H9 (cell line): ENCODE measurements at regions not wholly inside any gene's neighbourhood (a gene's known extent, or its start where the extent isn't known, plus 50 kb on each side); places are given as distances from the start of the nearest gene placed in this dataset.
A peak's percentile ranks its signal among the peaks of the same experiment; 100 is the strongest.

Experiments used
- DNase-seq: peaks from one replicate; pipeline ENCODE4 v3.0.0-alpha.2; 2017
- H2AFZ ChIP-seq: one replicate; pipeline ENCODE4 v1.6.1; 2013; ENCODE audit warnings: mild to moderate bottlenecking, low read length, control low read depth, moderate library complexity
- H2AK5ac ChIP-seq: 2 replicates; pipeline ENCODE4 v1.6.1; 2013; ENCODE audit warnings: low read length, control low read depth, mixed read lengths; ENCODE audit not compliant: insufficient read length
- H2BK120ac ChIP-seq: one replicate; pipeline ENCODE4 v1.6.1; 2013; ENCODE audit warnings: low read depth, mild to moderate bottlenecking, low read length, control low read depth, inconsistent platforms; ENCODE audit not compliant: poor library complexity, severe bottlenecking
- H2BK12ac ChIP-seq: 2 replicates; pipeline ENCODE4 v1.6.1; 2013; ENCODE audit warnings: low read length, control low read depth, mixed read lengths, low read depth; ENCODE audit not compliant: insufficient read length
- H2BK15ac ChIP-seq: 2 replicates; pipeline ENCODE4 v1.6.1; 2013; ENCODE audit warnings: low read depth, low read length, control low read depth
- H2BK20ac ChIP-seq: one replicate; pipeline ENCODE4 v1.6.1; 2013; ENCODE audit warnings: low read depth, mild to moderate bottlenecking, low read length, control low read depth, inconsistent platforms; ENCODE audit not compliant: poor library complexity, severe bottlenecking
- H2BK5ac ChIP-seq: 2 replicates; pipeline ENCODE4 v1.6.1; 2013; ENCODE audit warnings: low read length, control low read depth, mixed read lengths; ENCODE audit not compliant: insufficient read length
- H3K14ac ChIP-seq: 2 replicates; pipeline ENCODE4 v1.6.1; 2013; ENCODE audit warnings: low read length, control low read depth; ENCODE audit not compliant: insufficient read depth
- H3K18ac ChIP-seq: 2 replicates; pipeline ENCODE4 v1.6.1; 2013; ENCODE audit warnings: low read depth, mild to moderate bottlenecking, mixed read lengths, low read length, control low read depth; ENCODE audit not compliant: insufficient read length
- H3K23ac ChIP-seq: 2 replicates; pipeline ENCODE4 v1.6.1; 2013; ENCODE audit warnings: low read length, control low read depth, mixed read lengths, low read depth; ENCODE audit not compliant: insufficient read length
- H3K23me2 ChIP-seq: 2 replicates; pipeline ENCODE4 v1.6.1; 2013; ENCODE audit warnings: low read depth, mild to moderate bottlenecking, mixed read lengths, low read length, control low read depth; ENCODE audit not compliant: insufficient read length, poor library complexity, severe bottlenecking
- H3K27ac ChIP-seq: 2 replicates; pipeline ENCODE4 v1.5.1; 2013; ENCODE audit warnings: low read length, control low read depth, mixed read lengths, low read depth; ENCODE audit not compliant: insufficient read length
- H3K27me3 ChIP-seq: 2 replicates; pipeline ENCODE4 v1.6.1; 2013; ENCODE audit warnings: low read length, control low read depth, inconsistent platforms; ENCODE audit not compliant: insufficient read depth
- H3K4ac ChIP-seq: 2 replicates; pipeline ENCODE4 v1.6.1; 2013; ENCODE audit warnings: low read depth, mild to moderate bottlenecking, control low read depth, inconsistent platforms, low read length, moderate library complexity
- H3K4me1 ChIP-seq: 2 replicates; pipeline ENCODE4 v1.6.1; 2013; ENCODE audit warnings: low read length, control low read depth, inconsistent platforms; ENCODE audit not compliant: insufficient read depth
- H3K4me2 ChIP-seq: 2 replicates; pipeline ENCODE4 v1.6.1; 2013; ENCODE audit warnings: low read length, control low read depth, mixed read lengths; ENCODE audit not compliant: insufficient read length, insufficient read depth
- H3K56ac ChIP-seq: 2 replicates; pipeline ENCODE4 v1.6.1; 2013; ENCODE audit warnings: low read depth, mild to moderate bottlenecking, mixed read lengths, low read length, control low read depth; ENCODE audit not compliant: insufficient read length
- H3K79me1 ChIP-seq: 2 replicates; pipeline ENCODE4 v1.6.1; 2013; ENCODE audit warnings: low read depth, mild to moderate bottlenecking, moderate library complexity, low read length, control low read depth, inconsistent platforms; ENCODE audit not compliant: insufficient read depth, poor library complexity, severe bottlenecking
- H3K79me2 ChIP-seq: 2 replicates; pipeline ENCODE4 v1.6.1; 2013; ENCODE audit warnings: low read length, control low read depth, inconsistent platforms; ENCODE audit not compliant: insufficient read depth
- H3K9ac ChIP-seq: 2 replicates; pipeline ENCODE4 v1.6.1; 2013; ENCODE audit warnings: low read length, control low read depth, mixed read lengths; ENCODE audit not compliant: insufficient read length; ENCODE audit errors: extremely low read depth
- H3K9me3 ChIP-seq: one replicate; pipeline ENCODE4 v1.6.1; 2013; ENCODE audit warnings: low read depth, low read length, inconsistent platforms; ENCODE audit not compliant: control insufficient read depth
- H3T11ph ChIP-seq: one replicate; pipeline ENCODE4 v1.6.1; 2013; ENCODE audit warnings: mild to moderate bottlenecking, low read length, control low read depth, inconsistent platforms
- H4K20me1 ChIP-seq: one replicate; pipeline ENCODE4 v1.6.1; 2013; ENCODE audit not compliant: control insufficient read depth, insufficient read length, insufficient read depth
- H4K5ac ChIP-seq: 2 replicates; pipeline ENCODE4 v1.6.1; 2013; ENCODE audit warnings: low read depth, mild to moderate bottlenecking, mixed read lengths, low read length, control low read depth; ENCODE audit not compliant: insufficient read length
- H4K8ac ChIP-seq: replicated peaks from 2 replicates; pipeline ENCODE4 v1.6.1; 2013; ENCODE audit warnings: low read length, control low read depth, mixed read lengths, low read depth; ENCODE audit not compliant: insufficient read length
- H4K91ac ChIP-seq: 2 replicates; pipeline ENCODE4 v1.6.1; 2013; ENCODE audit warnings: low read depth, mild to moderate bottlenecking, moderate library complexity, mixed read lengths, low read length, control low read depth; ENCODE audit not compliant: insufficient read length
- H3K27ac Mint-ChIP-seq, 3 experiments: 2 replicates in 2 of 3; 3 replicates in 1 of 3; pipeline ENCODE4 v1.8.0; 2020 to 2021; ENCODE audit warnings: mixed read lengths in 3 of 3, mild to moderate bottlenecking in 1 of 3, moderate library complexity in 1 of 3
- H3K27me3 Mint-ChIP-seq: 2 replicates; pipeline ENCODE4 v1.8.0; 2021; ENCODE audit warnings: low read depth, mild to moderate bottlenecking, moderate library complexity, mixed read lengths
- H3K36me3 Mint-ChIP-seq, 3 experiments: 2 replicates in 2 of 3; 3 replicates in 1 of 3; pipeline ENCODE4 v1.8.0; 2020 to 2021; ENCODE audit warnings: low read depth in 3 of 3, mixed read lengths in 3 of 3; ENCODE audit not compliant: insufficient read depth in 1 of 3
- H3K4me1 Mint-ChIP-seq, 2 experiments: 2 replicates each; pipeline ENCODE4 v1.8.0; 2020; ENCODE audit warnings: mixed read lengths in 2 of 2
- H3K4me3 Mint-ChIP-seq, 2 experiments: 2 replicates in 1 of 2; 3 replicates in 1 of 2; pipeline ENCODE4 v1.8.0; 2020 to 2021; ENCODE audit warnings: mild to moderate bottlenecking in 2 of 2, mixed read lengths in 2 of 2, moderate library complexity in 1 of 2
- H3K9me3 Mint-ChIP-seq, 2 experiments: 2 replicates in 1 of 2; 3 replicates in 1 of 2; pipeline ENCODE4 v1.8.0; 2020; ENCODE audit warnings: mild to moderate bottlenecking in 2 of 2, mixed read lengths in 2 of 2, moderate library complexity in 1 of 2
- CTCF ChIP-seq: fragments of 200-600 bp; sonication (generic); conservative IDR thresholded peaks from 3 replicates; pipeline ENCODE4 v1.8.0; 2021; ENCODE audit warnings: antibody characterized with exemption, mild to moderate bottlenecking
- WGBS: extraction: QIAGEN DNeasy Blood & Tissue Kit; methylation state at CpG from one replicate; pipeline ENCODE4 v1.1.7; 2013; ENCODE audit warnings: missing lambda C conversion rate, low lambda C conversion rate, mixed read lengths; ENCODE audit not compliant: insufficient read length; ENCODE audit errors: extremely low coverage; 5-methylcytosine and 5-hydroxymethylcytosine counted together

GRCh38 chr2:189379731-189380261 lies 61.5 kb upstream of the WDR75 start:
- H3K9ac ChIP-seq = no peak overlapping the region
- peaks cover 15 to 23% of the 10 kb centered on the region in 2 experiments for H3K4me1 Mint-ChIP-seq
- H2BK120ac ChIP-seq = no peak overlapping the region

More at GRCh38 chr2:189379731-189380261, 61.5 kb upstream of the WDR75 start:
- no peak overlapping the region for H3K4me3 Mint-ChIP-seq
- H3K9me3 Mint-ChIP-seq = peaks cover 0 to 3% of the 10 kb centered on the region in 2 experiments; a peak in 1 of 5 replicates
- no peak overlapping the region for H3K4me2 ChIP-seq
- no peaks in the 10 kb centered on the region for H3K36me3 Mint-ChIP-seq
- no peak overlapping the region for H2AK5ac ChIP-seq
- no peaks in the 10 kb centered on the region for H3K27me3 Mint-ChIP-seq
- no peak overlapping the region for H3K14ac ChIP-seq
- no peaks in the 10 kb centered on the region for H3K23me2 ChIP-seq
- H4K8ac ChIP-seq = no peak overlapping the region
- peak overlapping the region in 1 of 3 experiments; percentile 79; a peak in 1 of 7 replicates for H3K27ac Mint-ChIP-seq
- no peaks in the 10 kb centered on the region for H4K20me1 ChIP-seq
- no peaks in the 10 kb centered on the region for H3K79me2 ChIP-seq
- no peak overlapping the region for H4K5ac ChIP-seq
- H3K27me3 ChIP-seq = no peaks in the 10 kb centered on the region
- H3K18ac ChIP-seq = no peak overlapping the region
- H2BK5ac ChIP-seq = no peak overlapping the region
- WGBS = no CpG with 5 or more reads among the region's 1 CpG
- no peaks in the 10 kb centered on the region for H3K79me1 ChIP-seq
- no peak overlapping the region for H2BK20ac ChIP-seq
- DNase-seq = no peak
- H3K56ac ChIP-seq = no peak overlapping the region
- H3T11ph ChIP-seq = no peak overlapping the region
- H2BK15ac ChIP-seq = no peak overlapping the region
- no peak overlapping the region for H2AFZ ChIP-seq
- no peak overlapping the region for H3K23ac ChIP-seq
- no peak overlapping the region for H3K27ac ChIP-seq
- H4K91ac ChIP-seq = no peak overlapping the region
- H3K4ac ChIP-seq = no peak overlapping the region
- peaks cover 3% of the 10 kb centered on the region; the same call in 1 of the 2 replicates for H3K4me1 ChIP-seq
- no peak overlapping the region for H2BK12ac ChIP-seq
- H3K9me3 ChIP-seq = no peaks in the 10 kb centered on the region
- no peak for TF ChIP-seq CTCF
